Tibial nerve (tissue), 3 donors: ENCODE measurements at regions not wholly inside any gene's neighbourhood (a gene's known extent, or its start where the extent isn't known, plus 50 kb on each side); places are given as distances from the start of the nearest gene placed in this dataset.

ENCODE experiments used
- EP300 ChIP-seq, 2 donors: sonication (generic); formaldehyde crosslinking; IDR thresholded peaks; one replicate each; pipeline ENCODE4 v1.6.1; 2017; ENCODE audit warnings: antibody characterized with exemption in 2 of 2, mild to moderate bottlenecking in 1 of 2
- POLR2A ChIP-seq, 2 donors: fragments of 450-650 bp; IDR thresholded peaks; one replicate each; pipeline ENCODE4 v1.6.1; 2017; ENCODE audit warnings: antibody characterized with exemption in 2 of 2, mild to moderate bottlenecking in 2 of 2, moderate library complexity in 2 of 2

DNA sequence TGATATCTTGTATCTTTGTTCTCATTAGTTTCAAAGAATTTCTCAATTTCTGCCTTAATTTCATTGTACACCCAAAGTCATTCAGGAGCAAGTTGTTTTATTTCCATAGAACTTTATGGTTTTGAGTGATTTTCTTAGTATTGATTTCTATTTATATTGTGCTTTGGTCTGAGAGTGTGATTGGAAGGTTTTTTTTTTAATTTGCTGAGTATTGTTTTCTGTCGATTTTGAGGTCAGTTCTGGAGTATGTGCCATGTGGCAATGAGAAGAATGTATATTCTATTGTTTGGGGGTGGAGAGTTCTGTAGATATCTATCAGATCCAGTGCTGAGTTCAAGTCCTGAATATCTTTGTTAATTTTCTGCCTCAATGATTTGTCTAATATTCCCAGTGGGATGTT lies 138.4 kb downstream of the MOBP start:
- TF ChIP-seq EP300 (IDR thresholded peaks at IDR 0.05) (no peak), POLR2A (IDR thresholded peaks at IDR 0.05) (no peak)
